HepG2 (cell line): ENCODE measurements at regions not wholly inside any gene's neighbourhood (a gene's known extent, or its start where the extent isn't known, plus 50 kb on each side); places are given as distances from the start of the nearest gene placed in this dataset.

Source experiments
- ARNT2 ChIP-seq: sonication (generic); formaldehyde crosslinking; IDR thresholded peaks from 2 replicates; pipeline ENCODE4 v1.8.0; 2022; ENCODE audit warnings: mild to moderate bottlenecking, low read depth, missing genetic modification reagents, moderate library complexity
- CREB3 ChIP-seq: sonication (generic); formaldehyde crosslinking; IDR thresholded peaks from 2 replicates; pipeline ENCODE4 v1.5.0; 2020; ENCODE audit warnings: missing genetic modification reagents
- HMGXB4 ChIP-seq, 2 experiments: sonication (generic) in 1 of 2; formaldehyde crosslinking in 1 of 2; IDR thresholded peaks; 2 replicates each; pipeline versions ENCODE4 v1.4.0 to v1.6.1; 2018 to 2020; ENCODE audit warnings: missing genetic modification reagents in 2 of 2, borderline replicate concordance in 1 of 2, low read depth in 1 of 2, mild to moderate bottlenecking in 1 of 2, missing biosample characterization in 1 of 2
- STAT5B ChIP-seq: sonication (generic); formaldehyde crosslinking; IDR thresholded peaks from 2 replicates; pipeline ENCODE4 v1.4.0; 2020; ENCODE audit warnings: missing genetic modification reagents
- SUZ12 ChIP-seq: fragments of 150-350 bp; IDR thresholded peaks from 2 replicates; pipeline ENCODE4 v1.6.1; 2014; ENCODE audit warnings: low read depth, low read length

GRCh38 chr7:119664601-119665000 is 608.4 kb upstream of the KCND2 start:
- TF ChIP-seq SUZ12: no peak
- no peak for TF ChIP-seq STAT5B (CRISPR knock-in tag)
- no peak for TF ChIP-seq HMGXB4 (CRISPR knock-in tag; IDR thresholded peaks at IDR 0.05; ENCODE audit: borderline replicate concordance in 1 of 2, low read depth in 1 of 2)
- no peak for TF ChIP-seq ARNT2
- no peak for TF ChIP-seq CREB3 (CRISPR knock-in tag)
